GM12878 (cell line): ENCODE measurements at regions not wholly inside any gene's neighbourhood (a gene's known extent, or its start where the extent isn't known, plus 50 kb on each side); places are given as distances from the start of the nearest gene placed in this dataset.

Experiments
- ATAC-seq: fragments of 200-7000 bp; cut with Tn5 transposase; 3 replicates; pipeline ENCODE4 v1.9.1; 2020; ENCODE audit warnings: mild to moderate bottlenecking, moderate library complexity
- BruUV-seq: library from RNA; stranded (reverse); fragments of 400-500 nt; replicated peaks from 2 replicates; lab custom pipeline; 2021; lab: Mats Ljungman, UMichigan
- CTCF ChIA-PET: fragments of 300-600 bp; sonication (Branson Sonifier 250); formaldehyde crosslinking; extraction: SDS; loops from one replicate; lab custom pipeline; 2021; ENCODE audit warnings: inconsistent platforms; lab: Yijun Ruan, JAX
- POLR2A ChIA-PET: fragments of 350-600 bp; formaldehyde crosslinking; extraction: SDS; loops from one replicate; lab custom pipeline; 2021; ENCODE audit warnings: inconsistent platforms; lab: Charles Lee
- RAD21 ChIA-PET: fragments of 300-600 bp; sonication (Branson Sonifier 250); formaldehyde crosslinking; loops from one replicate; lab custom pipeline; 2023; ENCODE audit warnings: antibody characterized with exemption; ENCODE audit not compliant: unreplicated experiment; lab: Charles Lee
- SMC1A ChIA-PET: fragments of 300-600 bp; sonication (Branson Sonifier 250); formaldehyde crosslinking; loops from one replicate; lab custom pipeline; 2023; ENCODE audit not compliant: unreplicated experiment, uncharacterized antibody; lab: Charles Lee
- DNase-seq: peaks from one replicate; pipeline ENCODE4 v3.0.0-alpha.2; 2011; ENCODE audit warnings: low read depth, low spot score
- FAIRE-seq: peaks from 3 replicates; lab custom pipeline; 2011; peaks lifted over from hg19 to GRCh38; lab: Jason Lieb, UNC
- H2AFZ ChIP-seq: 2 replicates; pipeline ENCODE4 v1.6.0; 2011; ENCODE audit warnings: low read depth, low read length, control low read depth; ENCODE audit not compliant: control insufficient read depth
- H3K27ac ChIP-seq: 2 replicates; pipeline ENCODE4 v1.5.1; 2011; ENCODE audit warnings: control low read depth; ENCODE audit not compliant: control insufficient read depth, insufficient read depth
- H3K27me3 ChIP-seq, 2 experiments: replicated peaks in 1 of 2; 2 replicates each; pipeline versions ENCODE4 v1.6.0 to v1.6.1; 2011; ENCODE audit warnings: low read length in 1 of 2; ENCODE audit not compliant: control insufficient read depth in 2 of 2, insufficient read depth in 2 of 2
- H3K36me3 ChIP-seq, 2 experiments: 2 replicates each; pipeline ENCODE4 v1.5.1; 2011; ENCODE audit warnings: low read length in 1 of 2; ENCODE audit not compliant: control insufficient read depth in 2 of 2, insufficient read depth in 2 of 2
- H3K4me1 ChIP-seq: 2 replicates; pipeline ENCODE4 v1.6.1; 2011; ENCODE audit warnings: mild to moderate bottlenecking, low read length, moderate library complexity, mixed read lengths; ENCODE audit not compliant: control insufficient read depth, insufficient read depth
- H3K4me2 ChIP-seq: 2 replicates; pipeline ENCODE4 v1.6.0; 2011; ENCODE audit warnings: control low read depth; ENCODE audit not compliant: control insufficient read depth, insufficient read depth
- H3K4me3 ChIP-seq: fragments of 200-600 bp; sonication (generic); 2 replicates; pipeline ENCODE4 v1.5.1; 2016
- H3K79me2 ChIP-seq: 2 replicates; pipeline ENCODE4 v1.6.0; 2011; ENCODE audit warnings: low read length; ENCODE audit not compliant: control insufficient read depth, insufficient read depth
- H3K9ac ChIP-seq: 2 replicates; pipeline ENCODE4 v1.8.0; 2011; ENCODE audit warnings: low read length, control low read depth, mixed read lengths; ENCODE audit not compliant: control insufficient read depth, insufficient read depth
- H3K9me3 ChIP-seq: replicated peaks from 3 replicates; pipeline ENCODE4 v1.5.1; 2011; ENCODE audit warnings: mild to moderate bottlenecking, low read length; ENCODE audit not compliant: control insufficient read depth, insufficient read depth
- H4K20me1 ChIP-seq: 2 replicates; pipeline ENCODE4 v1.6.0; 2011; ENCODE audit not compliant: control insufficient read depth, insufficient read depth
- NBN ChIP-seq: fragments of 450-650 bp; IDR thresholded peaks from 2 replicates; pipeline ENCODE4 v1.6.1; 2016
- RAD21 ChIP-seq: IDR thresholded peaks from 2 replicates; pipeline ENCODE4 v1.6.1; 2011; ENCODE audit warnings: mild to moderate bottlenecking, low read depth, low read length, moderate library complexity; ENCODE audit not compliant: insufficient read depth
- SIX5 ChIP-seq: IDR thresholded peaks from 2 replicates; pipeline ENCODE4 v1.6.1; 2011; ENCODE audit warnings: mild to moderate bottlenecking, low read depth, low read length, moderate library complexity; ENCODE audit not compliant: severe bottlenecking
- WGBS: methylation state at CpG from one replicate; pipeline ENCODE4 v1.1.6; 2016; ENCODE audit warnings: low lambda C conversion rate; ENCODE audit not compliant: insufficient replicate concordance, insufficient coverage; ENCODE audit errors: missing lambda C conversion rate; 5-methylcytosine and 5-hydroxymethylcytosine counted together
- in situ Hi-C: fragments of 300-500 bp; cut with MboI; formaldehyde crosslinking; loops from 9 replicates; pipeline ENCODE4 v1.14.3; 2018; ENCODE audit warnings: mixed read lengths
- intact Hi-C: fragments of 100-400 bp; cut with micrococcal nuclease; formaldehyde crosslinking; loops from one replicate; pipeline ENCODE4 v1.14.2; 2022; ENCODE audit not compliant: unreplicated experiment

- TF ChIP-seq RAD21 = no peak
- peaks cover 24% of the 10 kb centered on the region for H3K4me1 ChIP-seq
- ChIA-PET RAD21 (no interaction called here), SMC1A (interaction anchor here (1.0 to 3.3 kb wide), 5 partner anchors 9 to 20 kb away, joined by 3 to 14 read pairs (median 4); no protein-coding TSS in a partner anchor), POLR2A (interaction anchor here (0.6 to 1.4 kb wide), 3 partner anchors 18 to 192 kb away, joined by 4 to 5 read pairs (median 4); no protein-coding TSS in a partner anchor), CTCF (no interaction called here)
- WGBS = 79% methylated on average over 6 of the region's 6 CpGs
- no peak overlapping the region for H3K9ac ChIP-seq
- H3K27ac ChIP-seq = no peak overlapping the region
- H3K4me3 ChIP-seq = no peak overlapping the region
- H3K79me2 ChIP-seq = no peaks in the 10 kb centered on the region
- no peak overlapping the region for H2AFZ ChIP-seq
- intact Hi-C loops (no loop called here), in situ Hi-C loops (no loop called here)
- no peaks in the 10 kb centered on the region for H3K36me3 ChIP-seq
- no peaks in the 10 kb centered on the region for H3K9me3 ChIP-seq
- no peaks in the 10 kb centered on the region for H3K27me3 ChIP-seq
- H4K20me1 ChIP-seq = no peaks in the 10 kb centered on the region
- no TSS peak for BruUV-seq
- ATAC-seq (no peak), FAIRE-seq (no peak), DNase-seq (no peak)
- no peak overlapping the region for H3K4me2 ChIP-seq
Observed at GRCh38 chr1:235059221-235059620, 69.4 kb downstream of the TOMM20 start.

- TF ChIP-seq SIX5 (no peak), NBN (0 out of 2 replicates have a peak, but pooled peaks have one; percentile 24)
- no peak for ATAC-seq
Observed at GRCh38 chr1:235058695-235059094, 69.9 kb downstream of the TOMM20 start.

More at GRCh38 chr1:235058695-235059094, 69.9 kb downstream of the TOMM20 start:
- H3K9me3 ChIP-seq = no peaks in the 10 kb centered on the region
- H3K4me2 ChIP-seq = no peak overlapping the region
- no peaks in the 10 kb centered on the region for H3K27me3 ChIP-seq
- no TSS peak for BruUV-seq
- H4K20me1 ChIP-seq = no peaks in the 10 kb centered on the region
- H3K27ac ChIP-seq = no peak overlapping the region
- no peak overlapping the region for H3K9ac ChIP-seq
- H3K79me2 ChIP-seq = no peaks in the 10 kb centered on the region
- SMC1A ChIA-PET = interaction anchor here (1.0 to 3.3 kb wide), 3 partner anchors 8 to 11 kb away, joined by 3 to 14 read pairs (median 4); no protein-coding TSS in a partner anchor
- no peak overlapping the region for H3K4me3 ChIP-seq
- intact Hi-C loops = no loop called here
- H2AFZ ChIP-seq = no peak overlapping the region
- POLR2A ChIA-PET = interaction anchor here (0.6 to 1.4 kb wide), 3 partner anchors 18 to 192 kb away, joined by 4 to 5 read pairs (median 4); no protein-coding TSS in a partner anchor
- no peaks in the 10 kb centered on the region for H3K36me3 ChIP-seq
- RAD21 ChIA-PET = no interaction called here
- DNase-seq (no peak), FAIRE-seq (no peak)
- 100% methylated on average over 1 of the region's 1 CpG for WGBS
- CTCF ChIA-PET = no interaction called here
- in situ Hi-C loops = no loop called here
- peaks cover 20% of the 10 kb centered on the region for H3K4me1 ChIP-seq
